Uterus (tissue), 2 donors: ENCODE measurements at regions not wholly inside any gene's neighbourhood (a gene's known extent, or its start where the extent isn't known, plus 50 kb on each side); places are given as distances from the start of the nearest gene placed in this dataset.

Experiments
- CTCF ChIP-seq, 4 experiments: fragments of 200-600 bp in 2 of 4; fragments of 450-650 bp in 2 of 4; sonication (generic) in 2 of 4; IDR thresholded peaks; one replicate each; pipeline ENCODE4 v1.5.1; 2016 to 2019; ENCODE audit warnings: antibody characterized with exemption in 4 of 4, mild to moderate bottlenecking in 2 of 4, moderate library complexity in 1 of 4
- POLR2A ChIP-seq, 2 donors: fragments of 450-650 bp; IDR thresholded peaks; one replicate each; pipeline ENCODE4 v1.6.1; 2016; ENCODE audit warnings: antibody characterized with exemption in 2 of 2, mild to moderate bottlenecking in 1 of 2, moderate library complexity in 1 of 2

GRCh38 chr20:40101560-40101959, 587.5 kb downstream of the MAFB start:
- TF ChIP-seq CTCF (IDR thresholded peaks at IDR 0.05) (no peak), POLR2A (IDR thresholded peaks at IDR 0.05) (no peak)
